GM12892 (cell line): ENCODE measurements at regions not wholly inside any gene's neighbourhood (a gene's known extent, or its start where the extent isn't known, plus 50 kb on each side); places are given as distances from the start of the nearest gene placed in this dataset.

Source experiments
- DNase-seq: peaks from one replicate; pipeline ENCODE4 v3.0.0; 2011; ENCODE audit not compliant: insufficient read length
- FAIRE-seq: peaks from 2 replicates; lab custom pipeline; 2011; peaks lifted over from hg19 to GRCh38; lab: Jason Lieb, UNC
- POLR2A ChIP-seq: IDR thresholded peaks from 2 replicates; pipeline ENCODE4 v1.6.1; 2011; ENCODE audit warnings: low read depth, low read length, control low read depth
- POLR2AphosphoS5 ChIP-seq: IDR thresholded peaks from 2 replicates; pipeline ENCODE4 v1.6.1; 2011; ENCODE audit warnings: low read depth, low read length, control low read depth
- TAF1 ChIP-seq: IDR thresholded peaks from 2 replicates; pipeline ENCODE4 v1.6.1; 2011; ENCODE audit warnings: low read depth, mild to moderate bottlenecking, control low read depth, low read length, borderline replicate concordance

GRCh38 chr21:32182449-32182848 is 96.4 kb downstream of the MIS18A start:
- no peak for FAIRE-seq
- TF ChIP-seq TAF1 (no peak), POLR2A (no peak), POLR2AphosphoS5 (no peak)
- no peak for DNase-seq

- DNase-seq (no peak), FAIRE-seq (no peak)
- TF ChIP-seq TAF1, result no peak
Measured at GRCh38 chr21:32181457-32181856, 97.4 kb downstream of the MIS18A start.

GRCh38 chr21:32174819-32175218 is 104.0 kb downstream of the MIS18A start:
- TF ChIP-seq TAF1 (no peak), POLR2AphosphoS5 (no peak), POLR2A (no peak)
- FAIRE-seq, result no peak
- DNase-seq, result no peak

- no peak for TF ChIP-seq POLR2AphosphoS5
- no peak for TF ChIP-seq POLR2A
- no peak for TF ChIP-seq TAF1
- FAIRE-seq (no peak), DNase-seq (no peak)
Measured at GRCh38 chr21:32173121-32173724, 105.6 kb downstream of the MIS18A start.

- DNase-seq (no peak), FAIRE-seq (no peak)
- no peak for TF ChIP-seq POLR2AphosphoS5
- TF ChIP-seq TAF1, result no peak
- no peak for TF ChIP-seq POLR2A
Measured at GRCh38 chr21:32172106-32172505, 106.7 kb downstream of the MIS18A start.

GRCh38 chr21:32167513-32167912 is 111.3 kb downstream of the MIS18A start:
- FAIRE-seq (no peak), DNase-seq (no peak)
- TF ChIP-seq POLR2A (no peak), POLR2AphosphoS5 (no peak), TAF1 (no peak)

GRCh38 chr21:32163386-32163785 is 115.5 kb downstream of the MIS18A start:
- FAIRE-seq, result no peak
- no peak for DNase-seq
- TF ChIP-seq POLR2A (no peak), TAF1 (no peak), POLR2AphosphoS5 (no peak)

- no peak for TF ChIP-seq POLR2A
- TF ChIP-seq POLR2AphosphoS5, result no peak
- TF ChIP-seq TAF1, result no peak
- FAIRE-seq, result no peak
- no peak for DNase-seq
Measured at GRCh38 chr21:32162727-32163320, 116.0 kb downstream of the MIS18A start.

GRCh38 chr21:32155226-32155625 is 123.6 kb downstream of the MIS18A start:
- FAIRE-seq, result no peak
- no peak for DNase-seq
- TF ChIP-seq POLR2AphosphoS5 (no peak), POLR2A (no peak), TAF1 (no peak)

- TF ChIP-seq POLR2A (no peak), POLR2AphosphoS5 (no peak), TAF1 (no peak)
- FAIRE-seq, result no peak
- no peak for DNase-seq
Measured at GRCh38 chr21:32147041-32147440, 131.8 kb downstream of the MIS18A start.

- FAIRE-seq, result no peak
- TF ChIP-seq POLR2AphosphoS5 (no peak), TAF1 (no peak), POLR2A (no peak)
Measured at GRCh38 chr21:32144851-32145250, 134.0 kb downstream of the MIS18A start.

GRCh38 chr21:32143241-32143939 is 135.5 kb downstream of the MIS18A start:
- FAIRE-seq, result no peak
- DNase-seq, result no peak
- no peak for TF ChIP-seq POLR2A
- TF ChIP-seq POLR2AphosphoS5, result no peak
- no peak for TF ChIP-seq TAF1

More at GRCh38 chr21:32144851-32145250, 134.0 kb downstream of the MIS18A start:
- DNase-seq, result no peak
